Progenitor cell of endocrine pancreas (in vitro differentiated cells): ENCODE measurements at regions not wholly inside any gene's neighbourhood (a gene's known extent, or its start where the extent isn't known, plus 50 kb on each side); places are given as distances from the start of the nearest gene placed in this dataset.
"Not testable (repeated sequence)": the region's sequence is repeated elsewhere in the genome, so short reads cannot be mapped to it uniquely, and the experiment has no call there.

Source experiments
- DNase-seq: peaks from one replicate; pipeline ENCODE4 v3.0.0; 2021; ENCODE audit warnings: low spot score; ENCODE audit not compliant: unreplicated experiment
- H3K27ac Mint-ChIP-seq: 2 replicates; pipeline ENCODE4 v1.8.0; 2021; ENCODE audit warnings: mild to moderate bottlenecking, moderate library complexity, mixed read lengths
- H3K27me3 Mint-ChIP-seq: 2 replicates; pipeline ENCODE4 v1.8.0; 2021; ENCODE audit warnings: mixed read lengths
- H3K36me3 Mint-ChIP-seq: 2 replicates; pipeline ENCODE4 v1.8.0; 2022; ENCODE audit warnings: mixed read lengths; ENCODE audit not compliant: insufficient read depth
- H3K4me1 Mint-ChIP-seq: 2 replicates; pipeline ENCODE4 v1.8.0; 2021; ENCODE audit warnings: low read depth, mixed read lengths
- H3K4me3 Mint-ChIP-seq: 2 replicates; pipeline ENCODE4 v1.8.0; 2021; ENCODE audit warnings: low read depth, mild to moderate bottlenecking, moderate library complexity, mixed read lengths
- H3K9me3 Mint-ChIP-seq: 2 replicates; pipeline ENCODE4 v1.8.0; 2021; ENCODE audit warnings: low read depth, mixed read lengths
- TF ChIP-seq, protein P1 (sequence below): fragments of 200-600 bp; sonication (generic); IDR thresholded peaks from one replicate; pipeline ENCODE4 v1.5.0; 2021; ENCODE audit warnings: antibody characterized with exemption, mild to moderate bottlenecking; ENCODE audit not compliant: unreplicated experiment

GRCh38 chr5:98186128-98186527 is 587.3 kb upstream of the RGMB start:
- H3K9me3 Mint-ChIP-seq = peaks cover 13% of the 10 kb centered on the region
- DNase-seq = no peak
- no peaks in the 10 kb centered on the region for H3K27me3 Mint-ChIP-seq
- no peak overlapping the region for H3K27ac Mint-ChIP-seq
- no peaks in the 10 kb centered on the region for H3K36me3 Mint-ChIP-seq
- no peaks in the 10 kb centered on the region for H3K4me1 Mint-ChIP-seq
- TF ChIP-seq, protein P1, sequence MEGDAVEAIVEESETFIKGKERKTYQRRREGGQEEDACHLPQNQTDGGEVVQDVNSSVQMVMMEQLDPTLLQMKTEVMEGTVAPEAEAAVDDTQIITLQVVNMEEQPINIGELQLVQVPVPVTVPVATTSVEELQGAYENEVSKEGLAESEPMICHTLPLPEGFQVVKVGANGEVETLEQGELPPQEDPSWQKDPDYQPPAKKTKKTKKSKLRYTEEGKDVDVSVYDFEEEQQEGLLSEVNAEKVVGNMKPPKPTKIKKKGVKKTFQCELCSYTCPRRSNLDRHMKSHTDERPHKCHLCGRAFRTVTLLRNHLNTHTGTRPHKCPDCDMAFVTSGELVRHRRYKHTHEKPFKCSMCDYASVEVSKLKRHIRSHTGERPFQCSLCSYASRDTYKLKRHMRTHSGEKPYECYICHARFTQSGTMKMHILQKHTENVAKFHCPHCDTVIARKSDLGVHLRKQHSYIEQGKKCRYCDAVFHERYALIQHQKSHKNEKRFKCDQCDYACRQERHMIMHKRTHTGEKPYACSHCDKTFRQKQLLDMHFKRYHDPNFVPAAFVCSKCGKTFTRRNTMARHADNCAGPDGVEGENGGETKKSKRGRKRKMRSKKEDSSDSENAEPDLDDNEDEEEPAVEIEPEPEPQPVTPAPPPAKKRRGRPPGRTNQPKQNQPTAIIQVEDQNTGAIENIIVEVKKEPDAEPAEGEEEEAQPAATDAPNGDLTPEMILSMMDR = no peak
- no peak overlapping the region for H3K4me3 Mint-ChIP-seq

DNA sequence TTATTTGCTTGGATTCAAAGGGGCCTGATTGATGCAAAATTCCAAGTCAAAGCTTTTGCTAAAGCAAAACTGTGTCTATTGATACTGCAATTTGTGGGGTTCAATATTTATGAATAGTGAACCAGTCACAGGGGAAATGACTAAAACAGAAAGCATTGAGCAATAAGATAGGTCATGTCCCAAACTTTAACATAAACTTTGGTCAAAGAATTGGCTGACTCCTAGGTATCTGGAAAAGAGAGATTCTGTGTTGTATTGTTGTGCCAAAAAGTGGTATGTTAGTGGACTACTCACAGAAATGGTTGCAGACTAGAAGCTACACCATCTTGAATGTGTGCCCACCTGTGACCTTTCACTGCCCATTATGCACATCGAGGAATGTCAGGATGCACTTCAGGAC is 585.5 kb upstream of the RGMB start:
- Mint-ChIP-seq H3K36me3 (no peaks in the 10 kb centered on the region), H3K4me3 (no peak overlapping the region)

GRCh38 chr5:98190344-98190743 is 583.1 kb upstream of the RGMB start:
- not testable (repeated sequence) for H3K36me3 Mint-ChIP-seq, H3K4me1 Mint-ChIP-seq, DNase-seq, H3K27me3 Mint-ChIP-seq, H3K9me3 Mint-ChIP-seq, H3K27ac Mint-ChIP-seq, H3K4me3 Mint-ChIP-seq

More for the DNA sequence above, 585.5 kb upstream of the RGMB start:
- Mint-ChIP-seq H3K4me1 (no peaks in the 10 kb centered on the region), H3K9me3 (peaks cover 10% of the 10 kb centered on the region), H3K27me3 (no peaks in the 10 kb centered on the region), H3K27ac (no peak overlapping the region)
- TF ChIP-seq, protein P1 = no peak
- no peak for DNase-seq

DNA sequence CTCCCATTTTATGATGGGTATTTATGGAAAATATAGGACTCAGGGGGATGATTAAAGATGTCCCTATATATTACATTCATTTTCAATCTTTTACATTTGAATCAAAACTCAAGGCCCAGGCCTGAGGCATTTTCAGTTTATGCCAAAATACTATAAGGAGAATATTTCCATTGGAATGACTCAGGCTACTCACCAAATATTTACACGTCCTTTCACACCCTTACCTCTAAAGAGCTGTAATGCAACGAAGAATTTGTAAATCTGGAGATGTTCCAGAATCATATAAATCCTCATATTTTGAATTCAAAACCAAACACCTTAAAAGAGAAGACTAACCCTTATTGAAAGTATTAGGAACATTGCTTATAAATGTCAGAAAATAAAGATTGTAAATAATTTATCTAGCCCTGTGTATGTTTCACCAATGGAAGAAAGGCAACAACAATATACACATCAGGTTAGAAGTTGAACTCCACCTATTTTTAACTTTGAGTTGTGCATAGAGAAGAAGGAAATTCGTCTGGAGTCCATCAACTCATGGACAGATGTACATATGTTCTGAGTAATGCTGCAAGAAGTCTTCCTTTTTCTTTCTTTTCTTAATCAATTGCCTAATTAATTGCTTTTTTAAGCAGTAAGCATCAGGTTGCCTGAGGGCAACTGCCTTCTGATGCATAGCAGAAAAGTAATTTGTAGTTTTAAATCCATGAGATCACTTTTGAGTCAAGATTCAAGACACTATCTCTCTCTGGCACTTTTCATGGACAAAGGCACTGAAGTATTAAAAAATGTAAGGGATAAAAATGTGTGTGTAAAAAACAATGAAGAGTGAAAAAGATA is 579.3 kb upstream of the RGMB start:
- H3K9me3 Mint-ChIP-seq = no peaks in the 10 kb centered on the region
- TF ChIP-seq, protein P1 = no peak
- H3K36me3 Mint-ChIP-seq = no peaks in the 10 kb centered on the region
- no peaks in the 10 kb centered on the region for H3K27me3 Mint-ChIP-seq
- H3K4me3 Mint-ChIP-seq = no peak overlapping the region
- H3K4me1 Mint-ChIP-seq = no peaks in the 10 kb centered on the region
- no peak overlapping the region for H3K27ac Mint-ChIP-seq
- no peak for DNase-seq

DNA sequence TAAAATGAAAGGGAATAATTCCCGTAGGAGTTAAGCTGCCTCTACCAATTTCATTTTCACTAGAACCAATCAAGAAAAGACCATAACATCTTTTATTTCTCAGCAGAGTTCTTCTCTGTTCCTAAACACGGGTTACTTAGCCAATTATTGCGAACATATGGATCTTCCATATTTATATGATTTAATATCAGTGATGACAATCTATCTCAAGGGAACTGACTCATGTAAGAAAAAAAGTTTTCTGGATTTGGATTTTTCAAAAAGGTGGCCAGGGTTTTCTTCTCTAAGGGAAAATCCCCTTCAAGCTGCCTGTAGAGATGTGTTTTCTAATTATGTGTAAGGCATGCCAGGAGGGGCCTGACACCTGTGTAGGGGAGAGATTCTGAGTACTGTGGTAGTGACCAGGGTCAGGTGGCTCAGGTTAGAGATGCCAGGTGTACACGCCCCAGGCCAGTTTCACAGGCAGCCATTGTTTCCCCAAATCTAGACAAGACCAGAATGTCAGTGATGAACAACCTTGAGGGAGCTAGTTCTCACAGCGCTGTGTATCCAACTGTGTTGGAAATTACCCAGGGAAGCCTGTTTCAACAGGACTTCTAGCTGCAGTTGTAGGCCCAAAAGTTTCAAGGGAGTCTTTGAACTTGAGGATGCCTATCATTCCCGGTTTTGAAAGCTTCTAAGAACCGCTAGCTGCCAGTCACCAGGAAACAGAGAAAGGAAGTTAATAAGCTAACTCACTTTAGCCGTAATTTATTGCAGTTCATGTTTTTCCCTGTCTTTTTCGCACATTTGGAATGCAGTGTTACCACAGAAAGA is 572.5 kb upstream of the RGMB start:
- H3K36me3 Mint-ChIP-seq = no peaks in the 10 kb centered on the region
- H3K9me3 Mint-ChIP-seq = peaks cover 4% of the 10 kb centered on the region
- peak overlapping the region; percentile 56 for H3K27ac Mint-ChIP-seq
- TF ChIP-seq, protein P1 = no peak
- H3K27me3 Mint-ChIP-seq = no peaks in the 10 kb centered on the region
- DNase-seq = no peak
- no peak overlapping the region for H3K4me3 Mint-ChIP-seq
- no peaks in the 10 kb centered on the region for H3K4me1 Mint-ChIP-seq
